ENCODE measurements at regions not wholly inside any gene's neighbourhood (a gene's known extent, or its start where the extent isn't known, plus 50 kb on each side); places are given as distances from the start of the nearest gene placed in this dataset.
A peak's percentile ranks its signal among the peaks of the same experiment; 100 is the strongest.

GRCh38 chr13:37194428-37194861, 89.0 kb upstream of the CSNK1A1L start:
- Histone ChIP-seq H3K27ac (no peak overlapping the region), H3K27me3 (no peaks in the 10 kb centered on the region), H3K4me2 (no peak overlapping the region), H3K79me2 (no peaks in the 10 kb centered on the region), H3K9me3 (ENCODE audit: low read depth) (no peaks in the 10 kb centered on the region), H4K20me1 (ENCODE audit: insufficient read depth, poor library complexity, severe bottlenecking) (no peaks in the 10 kb centered on the region), H3K9me2 (replicated peaks; ENCODE audit: insufficient read depth) (no peaks in the 10 kb centered on the region), H3K4me1 (ENCODE audit: insufficient read depth) (no peaks in the 10 kb centered on the region), H3K36me3 (replicated peaks; ENCODE audit: insufficient read depth, low read depth) (no peaks in the 10 kb centered on the region), H2AFZ (no peak overlapping the region), H3K4me3 (no peak overlapping the region)
- 84% methylated on average over 1 of the region's 1 CpG for WGBS (ENCODE audit: low lambda C conversion rate, missing lambda C conversion rate)
- no peak for TF ChIP-seq EZH2phosphoT487 (IDR thresholded peaks at IDR 0.05; ENCODE audit: low read depth, severe bottlenecking, unreplicated experiment)
- TF ChIP-seq EZH2 (IDR thresholded peaks at IDR 0.05; ENCODE audit: borderline replicate concordance), result no peak
- TF ChIP-seq, protein P1, sequence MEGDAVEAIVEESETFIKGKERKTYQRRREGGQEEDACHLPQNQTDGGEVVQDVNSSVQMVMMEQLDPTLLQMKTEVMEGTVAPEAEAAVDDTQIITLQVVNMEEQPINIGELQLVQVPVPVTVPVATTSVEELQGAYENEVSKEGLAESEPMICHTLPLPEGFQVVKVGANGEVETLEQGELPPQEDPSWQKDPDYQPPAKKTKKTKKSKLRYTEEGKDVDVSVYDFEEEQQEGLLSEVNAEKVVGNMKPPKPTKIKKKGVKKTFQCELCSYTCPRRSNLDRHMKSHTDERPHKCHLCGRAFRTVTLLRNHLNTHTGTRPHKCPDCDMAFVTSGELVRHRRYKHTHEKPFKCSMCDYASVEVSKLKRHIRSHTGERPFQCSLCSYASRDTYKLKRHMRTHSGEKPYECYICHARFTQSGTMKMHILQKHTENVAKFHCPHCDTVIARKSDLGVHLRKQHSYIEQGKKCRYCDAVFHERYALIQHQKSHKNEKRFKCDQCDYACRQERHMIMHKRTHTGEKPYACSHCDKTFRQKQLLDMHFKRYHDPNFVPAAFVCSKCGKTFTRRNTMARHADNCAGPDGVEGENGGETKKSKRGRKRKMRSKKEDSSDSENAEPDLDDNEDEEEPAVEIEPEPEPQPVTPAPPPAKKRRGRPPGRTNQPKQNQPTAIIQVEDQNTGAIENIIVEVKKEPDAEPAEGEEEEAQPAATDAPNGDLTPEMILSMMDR (IDR thresholded peaks at IDR 0.05; ENCODE audit: poor library complexity), result no peak
- DNase-seq (ENCODE audit: low spot score), result no peak

DNA sequence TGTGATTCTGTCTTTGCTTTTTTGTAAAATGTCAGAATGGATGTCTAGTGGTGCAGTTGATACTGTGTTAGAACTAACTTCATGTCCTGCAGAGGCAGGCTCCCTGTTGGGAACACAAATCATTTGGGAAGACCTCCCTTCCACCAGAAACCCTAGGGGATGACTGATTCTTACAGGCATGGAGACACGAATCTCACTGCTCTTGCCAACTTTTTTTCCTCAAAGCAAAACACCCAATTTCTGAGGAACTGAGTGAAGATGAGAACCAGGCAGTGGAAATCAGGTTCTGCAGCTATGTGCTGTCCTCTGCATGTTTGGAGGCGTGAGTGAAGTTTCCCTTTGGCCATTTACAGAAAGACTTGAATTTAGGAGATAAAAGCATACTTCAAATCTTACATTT, 87.5 kb upstream of the CSNK1A1L start:
- no peak overlapping the region for H3K4me3 ChIP-seq
- H3K9me2 ChIP-seq (replicated peaks; ENCODE audit: insufficient read depth), result no peaks in the 10 kb centered on the region
- H3K27ac ChIP-seq, result no peak overlapping the region
- H3K79me2 ChIP-seq, result no peaks in the 10 kb centered on the region
- 51% methylated on average over 2 of the region's 2 CpGs for WGBS (ENCODE audit: low lambda C conversion rate, missing lambda C conversion rate)
- H3K36me3 ChIP-seq (replicated peaks; ENCODE audit: insufficient read depth, low read depth), result no peaks in the 10 kb centered on the region
- peak overlapping the region; percentile 35 for H3K4me2 ChIP-seq
- no peaks in the 10 kb centered on the region for H4K20me1 ChIP-seq (ENCODE audit: insufficient read depth, poor library complexity, severe bottlenecking)
- no peaks in the 10 kb centered on the region for H3K4me1 ChIP-seq (ENCODE audit: insufficient read depth)
- DNase-seq (ENCODE audit: low spot score), result no peak
- peaks cover 4% of the 10 kb centered on the region for H3K9me3 ChIP-seq (ENCODE audit: low read depth)
- no peak overlapping the region for H2AFZ ChIP-seq
- H3K27me3 ChIP-seq, result no peaks in the 10 kb centered on the region
- TF ChIP-seq EZH2phosphoT487 (IDR thresholded peaks at IDR 0.05; ENCODE audit: low read depth, severe bottlenecking, unreplicated experiment) (no peak), EZH2 (IDR thresholded peaks at IDR 0.05; ENCODE audit: borderline replicate concordance) (no peak)
- TF ChIP-seq, protein P1 (IDR thresholded peaks at IDR 0.05; ENCODE audit: poor library complexity), result no peak

DNA sequence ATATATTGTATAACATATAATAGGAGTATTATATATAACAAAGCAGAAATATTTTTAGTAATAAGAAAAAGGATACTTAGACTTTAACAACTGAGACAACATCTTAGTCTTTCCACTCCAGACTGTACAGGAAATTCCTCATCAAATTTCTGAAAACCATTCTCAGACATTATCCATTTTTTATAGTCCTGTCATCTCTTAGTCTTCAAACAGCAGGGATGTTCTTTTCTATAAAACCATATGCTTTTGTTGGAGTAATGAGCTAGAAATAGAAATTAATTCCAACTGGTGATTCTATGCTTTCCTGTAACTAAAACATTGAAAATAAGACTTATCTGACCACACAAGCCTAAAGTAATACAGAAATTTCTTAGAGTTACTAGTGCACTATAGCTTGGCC, 82.2 kb upstream of the CSNK1A1L start:
- Histone ChIP-seq H3K4me3 (no peak overlapping the region), H3K27me3 (no peaks in the 10 kb centered on the region), H3K4me1 (ENCODE audit: insufficient read depth) (no peaks in the 10 kb centered on the region), H3K36me3 (replicated peaks; ENCODE audit: insufficient read depth, low read depth) (no peaks in the 10 kb centered on the region), H3K79me2 (no peaks in the 10 kb centered on the region), H3K9me2 (replicated peaks; ENCODE audit: insufficient read depth) (no peaks in the 10 kb centered on the region), H3K9me3 (ENCODE audit: low read depth) (peaks cover 4% of the 10 kb centered on the region), H2AFZ (no peak overlapping the region), H4K20me1 (ENCODE audit: insufficient read depth, poor library complexity, severe bottlenecking) (no peaks in the 10 kb centered on the region), H3K4me2 (no peak overlapping the region), H3K27ac (no peak overlapping the region)
- no peak for DNase-seq (ENCODE audit: low spot score)
- TF ChIP-seq, protein P1 (IDR thresholded peaks at IDR 0.05; ENCODE audit: poor library complexity), result no peak
- TF ChIP-seq EZH2phosphoT487 (IDR thresholded peaks at IDR 0.05; ENCODE audit: low read depth, severe bottlenecking, unreplicated experiment) (no peak), EZH2 (IDR thresholded peaks at IDR 0.05; ENCODE audit: borderline replicate concordance) (no peak)

GRCh38 chr13:37187105-37187504, 81.6 kb upstream of the CSNK1A1L start:
- H3K9me3 ChIP-seq (ENCODE audit: low read depth), result peaks cover 4% of the 10 kb centered on the region
- H3K9me2 ChIP-seq (replicated peaks; ENCODE audit: insufficient read depth), result no peaks in the 10 kb centered on the region
- DNase-seq (ENCODE audit: low spot score), result no peak
- no peaks in the 10 kb centered on the region for H3K36me3 ChIP-seq (replicated peaks; ENCODE audit: insufficient read depth, low read depth)
- TF ChIP-seq EZH2phosphoT487 (IDR thresholded peaks at IDR 0.05; ENCODE audit: low read depth, severe bottlenecking, unreplicated experiment) (no peak), EZH2 (IDR thresholded peaks at IDR 0.05; ENCODE audit: borderline replicate concordance) (no peak)
- TF ChIP-seq, protein P1 (IDR thresholded peaks at IDR 0.05; ENCODE audit: poor library complexity), result no peak
- H3K4me2 ChIP-seq, result no peak overlapping the region
- H3K4me3 ChIP-seq, result no peak overlapping the region
- H3K27ac ChIP-seq, result no peak overlapping the region
- H3K27me3 ChIP-seq, result no peaks in the 10 kb centered on the region
- H3K79me2 ChIP-seq, result no peaks in the 10 kb centered on the region
- H3K4me1 ChIP-seq (ENCODE audit: insufficient read depth), result no peaks in the 10 kb centered on the region
- H4K20me1 ChIP-seq (ENCODE audit: insufficient read depth, poor library complexity, severe bottlenecking), result no peaks in the 10 kb centered on the region
- 98% methylated on average over 2 of the region's 2 CpGs for WGBS (ENCODE audit: low lambda C conversion rate, missing lambda C conversion rate)
- H2AFZ ChIP-seq, result no peak overlapping the region

All from hepatocyte (in vitro differentiated cells).